HEK293T (cell line): ENCODE measurements at regions not wholly inside any gene's neighbourhood (a gene's known extent, or its start where the extent isn't known, plus 50 kb on each side); places are given as distances from the start of the nearest gene placed in this dataset.

ENCODE experiments used
- CTCF ChIA-PET: fragments of 350-600 bp; formaldehyde crosslinking; extraction: SDS; loops from one replicate; lab custom pipeline; 2021; ENCODE audit warnings: antibody characterized with exemption, inconsistent platforms; lab: Yijun Ruan, JAX
- POLR2A ChIA-PET: fragments of 350-600 bp; formaldehyde crosslinking; extraction: SDS; loops from one replicate; lab custom pipeline; 2020; ENCODE audit warnings: antibody characterized with exemption, inconsistent platforms; lab: Yijun Ruan, JAX
- DNase-seq: peaks from one replicate; pipeline ENCODE4 v3.0.0; 2012; ENCODE audit warnings: mixed read lengths; ENCODE audit errors: extremely low spot score
- ARNT ChIP-seq: fragments of 450-650 bp; IDR thresholded peaks from 2 replicates; pipeline ENCODE4 v1.6.1; 2017; ENCODE audit warnings: mild to moderate bottlenecking
- BHLHE40 ChIP-seq: fragments of 450-650 bp; IDR thresholded peaks from 2 replicates; pipeline ENCODE4 v1.6.1; 2016; ENCODE audit warnings: mild to moderate bottlenecking, moderate library complexity, borderline replicate concordance
- CTBP1 ChIP-seq: fragments of 450-650 bp; IDR thresholded peaks from 2 replicates; pipeline ENCODE4 v1.6.1; 2016; ENCODE audit warnings: borderline replicate concordance
- ELF4 ChIP-seq: fragments of 450-650 bp; IDR thresholded peaks from 2 replicates; pipeline ENCODE4 v1.6.1; 2017; ENCODE audit warnings: antibody characterized with exemption
- FOXA1 ChIP-seq: fragments of 450-650 bp; IDR thresholded peaks from 2 replicates; pipeline ENCODE4 v1.6.1; 2016; ENCODE audit warnings: mild to moderate bottlenecking
- FOXK2 ChIP-seq: fragments of 450-650 bp; IDR thresholded peaks from 2 replicates; pipeline ENCODE4 v1.6.1; 2016; ENCODE audit warnings: mild to moderate bottlenecking
- FOXM1 ChIP-seq: fragments of 450-650 bp; IDR thresholded peaks from 2 replicates; pipeline ENCODE4 v1.6.1; 2017; ENCODE audit warnings: mild to moderate bottlenecking, borderline replicate concordance
- HDGF ChIP-seq: fragments of 450-650 bp; IDR thresholded peaks from 2 replicates; pipeline ENCODE4 v1.6.1; 2017; ENCODE audit warnings: antibody characterized with exemption, borderline replicate concordance
- L3MBTL2 ChIP-seq: fragments of 450-650 bp; conservative IDR thresholded peaks from 2 replicates; pipeline ENCODE4 v1.6.1; 2016; ENCODE audit warnings: mild to moderate bottlenecking
- LEF1 ChIP-seq: fragments of 450-650 bp; IDR thresholded peaks from 2 replicates; pipeline ENCODE4 v1.6.1; 2017; ENCODE audit warnings: mild to moderate bottlenecking, borderline replicate concordance
- NFRKB ChIP-seq: fragments of 450-650 bp; IDR thresholded peaks from 2 replicates; pipeline ENCODE4 v1.6.1; 2016; ENCODE audit warnings: mild to moderate bottlenecking, moderate library complexity
- PKNOX1 ChIP-seq: fragments of 450-650 bp; IDR thresholded peaks from 2 replicates; pipeline ENCODE4 v1.6.1; 2016
- SP1 ChIP-seq: fragments of 450-650 bp; IDR thresholded peaks from 2 replicates; pipeline ENCODE4 v1.6.1; 2017
- SUZ12 ChIP-seq: fragments of 450-650 bp; IDR thresholded peaks from 2 replicates; pipeline ENCODE4 v1.6.1; 2016; ENCODE audit warnings: mild to moderate bottlenecking
- TARDBP ChIP-seq: fragments of 450-650 bp; IDR thresholded peaks from 2 replicates; pipeline ENCODE4 v1.6.1; 2016
- ZNF384 ChIP-seq: fragments of 450-650 bp; IDR thresholded peaks from 2 replicates; pipeline ENCODE4 v1.6.1; 2016

- no peak for TF ChIP-seq FOXA1
- ChIA-PET POLR2A (no interaction called here), CTCF (interaction anchor here (0.7 kb wide), 1 partner anchor 51 kb away, joined by 3 read pairs; no protein-coding TSS in a partner anchor)
- no peak for DNase-seq
These were observed 196.1 kb upstream of the SVIL start for GRCh38 chr10:29830531-29831512.

GRCh38 chr10:29829776-29830175 lies 195.0 kb upstream of the SVIL start:
- no peak for TF ChIP-seq PKNOX1
- TF ChIP-seq FOXA1, result no peak
- no peak for TF ChIP-seq BHLHE40
- TF ChIP-seq ARNT, result no peak
- TF ChIP-seq CTBP1, result no peak
- no peak for TF ChIP-seq SP1
- no peak for TF ChIP-seq HDGF
- no peak for TF ChIP-seq FOXK2
- ChIA-PET POLR2A (no interaction called here), CTCF (no interaction called here)
- DNase-seq, result no peak

GRCh38 chr10:29828956-29829355 lies 194.2 kb upstream of the SVIL start:
- CTCF ChIA-PET, result no interaction called here
- TF ChIP-seq LEF1 (no peak), TARDBP (no peak), HDGF (no peak), FOXA1 (no peak), ZNF384 (no peak), L3MBTL2 (no peak), FOXK2 (no peak), PKNOX1 (no peak), NFRKB (no peak), SUZ12 (no peak), ARNT (no peak), CTBP1 (no peak), FOXM1 (no peak)
- POLR2A ChIA-PET, result no interaction called here
- DNase-seq, result no peak

- POLR2A ChIA-PET, result no interaction called here
- TF ChIP-seq SP1 (no peak), TARDBP (no peak), SUZ12 (no peak), LEF1 (no peak), ARNT (no peak), PKNOX1 (no peak), ELF4 (no peak), NFRKB (no peak), L3MBTL2 (no peak), ZNF384 (no peak), CTBP1 (no peak), FOXK2 (no peak), BHLHE40 (no peak), HDGF (no peak), FOXM1 (no peak), FOXA1 (no peak)
- CTCF ChIA-PET, result no interaction called here
- no peak for DNase-seq
These were observed 193.7 kb upstream of the SVIL start for GRCh38 chr10:29828440-29828894.

GRCh38 chr10:29827512-29827911 lies 192.7 kb upstream of the SVIL start:
- TF ChIP-seq ARNT (no peak), HDGF (no peak), FOXK2 (no peak), SP1 (no peak), TARDBP (no peak), NFRKB (no peak), CTBP1 (no peak), LEF1 (no peak)
- CTCF ChIA-PET, result no interaction called here
- POLR2A ChIA-PET, result no interaction called here
- DNase-seq, result no peak

GRCh38 chr10:29826801-29827450 lies 192.2 kb upstream of the SVIL start:
- POLR2A ChIA-PET, result no interaction called here
- CTCF ChIA-PET, result no interaction called here
- no peak for DNase-seq
- TF ChIP-seq ELF4 (no peak), FOXM1 (no peak), SP1 (no peak), LEF1 (no peak), BHLHE40 (no peak), L3MBTL2 (no peak), PKNOX1 (no peak), ZNF384 (no peak), CTBP1 (no peak), FOXA1 (no peak), NFRKB (no peak), ARNT (no peak), FOXK2 (no peak), HDGF (no peak)
